ENCODE measurements at regions not wholly inside any gene's neighbourhood (a gene's known extent, or its start where the extent isn't known, plus 50 kb on each side); places are given as distances from the start of the nearest gene placed in this dataset.
"Not testable (repeated sequence)": the region's sequence is repeated elsewhere in the genome, so short reads cannot be mapped to it uniquely, and the experiment has no call there.

- Histone ChIP-seq H3K27ac (no peak overlapping the region), H3K27me3 (no peaks in the 10 kb centered on the region), H3K36me3 (no peaks in the 10 kb centered on the region), H3K4me3 (no peak overlapping the region), H3K9me3 (peaks cover 0 to 3% (median 0%) of the 10 kb centered on the region in 4 donors), H3K4me1 (no peaks in the 10 kb centered on the region)
- WGBS, 2 donors: 83 to 87% methylated on average over 3 of the region's 3 CpGs
- no peak for DNase-seq
- intact Hi-C loops (cut with DNase I): no loop called here
- TF ChIP-seq EP300 (IDR thresholded peaks at IDR 0.05) (no peak), POLR2A (IDR thresholded peaks at IDR 0.05) (no peak), CTCF (IDR thresholded peaks at IDR 0.05) (no peak), POLR2AphosphoS5 (IDR thresholded peaks at IDR 0.05) (no peak)
Measured at GRCh38 chr4:146051728-146052391, 113.2 kb upstream of the ZNF827 start.

DNA sequence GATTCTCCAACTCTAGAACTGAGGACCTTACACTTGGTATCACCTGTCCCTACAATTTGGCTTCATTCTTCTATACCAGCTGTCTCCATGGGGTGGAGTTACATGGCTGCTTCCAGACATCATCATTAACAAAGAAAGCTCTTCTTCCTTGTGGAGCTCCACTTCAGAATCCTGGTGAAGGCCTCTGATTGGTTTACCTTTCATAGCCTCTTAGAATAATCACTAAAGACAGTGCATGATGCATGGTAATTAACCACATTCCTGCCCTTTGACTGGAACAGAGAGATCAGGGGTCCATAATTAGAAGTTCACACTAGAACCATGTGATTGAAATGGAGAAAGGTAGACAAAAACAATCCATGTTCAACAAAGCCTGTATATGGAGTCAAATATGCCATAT lies 112.6 kb upstream of the ZNF827 start:
- DNase-seq: no peak
- no peaks in the 10 kb centered on the region for H3K36me3 ChIP-seq
- no peak overlapping the region for H3K27ac ChIP-seq
- peaks cover 0 to 3% (median 0%) of the 10 kb centered on the region in 4 donors for H3K9me3 ChIP-seq
- no peak overlapping the region for H3K4me3 ChIP-seq
- TF ChIP-seq POLR2AphosphoS5 (IDR thresholded peaks at IDR 0.05) (no peak), POLR2A (IDR thresholded peaks at IDR 0.05) (no peak), CTCF (IDR thresholded peaks at IDR 0.05) (no peak), EP300 (IDR thresholded peaks at IDR 0.05) (no peak)
- intact Hi-C loops (cut with DNase I): no loop called here
- H3K4me1 ChIP-seq: no peaks in the 10 kb centered on the region
- no peaks in the 10 kb centered on the region for H3K27me3 ChIP-seq

GRCh38 chr4:146049802-146050201 lies 111.2 kb upstream of the ZNF827 start:
- no peak for DNase-seq
- TF ChIP-seq CTCF (IDR thresholded peaks at IDR 0.05) (no peak), POLR2AphosphoS5 (IDR thresholded peaks at IDR 0.05) (no peak), EP300 (IDR thresholded peaks at IDR 0.05) (no peak), POLR2A (IDR thresholded peaks at IDR 0.05) (no peak)
- Histone ChIP-seq H3K4me3 (no peak overlapping the region), H3K36me3 (no peaks in the 10 kb centered on the region), H3K4me1 (no peaks in the 10 kb centered on the region), H3K27me3 (no peaks in the 10 kb centered on the region), H3K9me3 (peaks cover 0 to 3% (median 0%) of the 10 kb centered on the region in 4 donors), H3K27ac (no peak overlapping the region)
- intact Hi-C loops (cut with DNase I): no loop called here
- 63 to 84% methylated on average over 4 of the region's 4 CpGs for WGBS, 2 donors

DNA sequence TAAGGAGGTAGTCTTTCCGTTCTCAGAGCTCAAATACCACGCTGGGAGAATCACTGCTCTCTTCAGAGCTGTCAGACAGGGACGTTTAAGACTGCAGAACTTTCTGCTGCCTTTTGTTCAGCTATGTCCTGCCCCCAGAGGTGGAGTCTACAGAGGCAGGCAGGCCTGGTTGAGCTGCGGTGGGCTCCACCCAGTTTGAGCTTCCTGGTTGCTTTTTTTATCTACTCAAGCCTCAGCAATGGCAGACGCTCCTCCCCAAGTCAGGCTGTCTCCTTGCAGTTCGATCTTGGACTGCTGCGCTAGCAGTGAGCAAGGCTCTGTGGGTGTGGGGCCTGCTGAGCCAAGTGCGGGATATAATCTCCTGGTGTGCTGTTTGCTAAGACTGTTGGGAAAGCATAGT lies 109.1 kb upstream of the ZNF827 start:
- H3K36me3 ChIP-seq; H3K27me3 ChIP-seq; H3K4me3 ChIP-seq; intact Hi-C loops (cut with DNase I); DNase-seq; H3K27ac ChIP-seq; H3K4me1 ChIP-seq; H3K9me3 ChIP-seq: not testable (repeated sequence)
- WGBS, 2 donors: 78 to 80% methylated on average over 8 of the region's 8 CpGs

- intact Hi-C loops (cut with DNase I): no loop called here
- TF ChIP-seq CTCF (IDR thresholded peaks at IDR 0.05) (no peak), POLR2AphosphoS5 (IDR thresholded peaks at IDR 0.05) (no peak), EP300 (IDR thresholded peaks at IDR 0.05) (no peak), POLR2A (IDR thresholded peaks at IDR 0.05) (no peak)
- Histone ChIP-seq H3K27ac (no peak overlapping the region), H3K9me3 (no peaks in the 10 kb centered on the region), H3K4me3 (no peak overlapping the region), H3K27me3 (no peaks in the 10 kb centered on the region), H3K36me3 (no peaks in the 10 kb centered on the region), H3K4me1 (no peaks in the 10 kb centered on the region)
- no peak for DNase-seq
- 62 to 63% methylated on average over 3 of the region's 3 CpGs for WGBS, 2 donors
Measured at GRCh38 chr4:146041139-146042004, 102.7 kb upstream of the ZNF827 start.

Measured in sigmoid colon (tissue), 6 donors.